IPS DF 6.9 (cell line): ENCODE measurements at regions not wholly inside any gene's neighbourhood (a gene's known extent, or its start where the extent isn't known, plus 50 kb on each side); places are given as distances from the start of the nearest gene placed in this dataset.
A peak's percentile ranks its signal among the peaks of the same experiment; 100 is the strongest.

Experiments used
- DNase-seq: peaks from one replicate; pipeline ENCODE4 v3.0.0-alpha.2; 2013; ENCODE audit warnings: low read depth, low spot score
- H3K27ac ChIP-seq: one replicate; pipeline ENCODE4 v1.5.1; 2013; ENCODE audit warnings: low read length, control low read depth
- H3K27me3 ChIP-seq: 2 replicates; pipeline ENCODE4 v1.6.1; 2013; ENCODE audit warnings: mild to moderate bottlenecking, low read length; ENCODE audit not compliant: control insufficient read depth, insufficient read depth
- H3K36me3 ChIP-seq: 2 replicates; pipeline ENCODE4 v1.6.1; 2013; ENCODE audit warnings: low read length; ENCODE audit not compliant: control insufficient read depth, insufficient read depth
- H3K4me1 ChIP-seq: 2 replicates; pipeline ENCODE4 v1.6.1; 2013; ENCODE audit warnings: low read length; ENCODE audit not compliant: control insufficient read depth, insufficient read depth
- H3K4me3 ChIP-seq: 2 replicates; pipeline ENCODE4 v1.5.1; 2013; ENCODE audit warnings: mild to moderate bottlenecking, low read length
- H3K9me3 ChIP-seq: 2 replicates; pipeline ENCODE4 v1.6.1; 2013; ENCODE audit warnings: low read length, inconsistent platforms; ENCODE audit not compliant: control insufficient read depth, insufficient read depth
- WGBS: extraction: QIAGEN DNeasy Blood & Tissue Kit; methylation state at CpG from one replicate; pipeline ENCODE4 v1.1.7; 2013; ENCODE audit warnings: mixed read lengths, missing lambda C conversion rate; ENCODE audit not compliant: insufficient read length, insufficient coverage; 5-methylcytosine and 5-hydroxymethylcytosine counted together

DNA sequence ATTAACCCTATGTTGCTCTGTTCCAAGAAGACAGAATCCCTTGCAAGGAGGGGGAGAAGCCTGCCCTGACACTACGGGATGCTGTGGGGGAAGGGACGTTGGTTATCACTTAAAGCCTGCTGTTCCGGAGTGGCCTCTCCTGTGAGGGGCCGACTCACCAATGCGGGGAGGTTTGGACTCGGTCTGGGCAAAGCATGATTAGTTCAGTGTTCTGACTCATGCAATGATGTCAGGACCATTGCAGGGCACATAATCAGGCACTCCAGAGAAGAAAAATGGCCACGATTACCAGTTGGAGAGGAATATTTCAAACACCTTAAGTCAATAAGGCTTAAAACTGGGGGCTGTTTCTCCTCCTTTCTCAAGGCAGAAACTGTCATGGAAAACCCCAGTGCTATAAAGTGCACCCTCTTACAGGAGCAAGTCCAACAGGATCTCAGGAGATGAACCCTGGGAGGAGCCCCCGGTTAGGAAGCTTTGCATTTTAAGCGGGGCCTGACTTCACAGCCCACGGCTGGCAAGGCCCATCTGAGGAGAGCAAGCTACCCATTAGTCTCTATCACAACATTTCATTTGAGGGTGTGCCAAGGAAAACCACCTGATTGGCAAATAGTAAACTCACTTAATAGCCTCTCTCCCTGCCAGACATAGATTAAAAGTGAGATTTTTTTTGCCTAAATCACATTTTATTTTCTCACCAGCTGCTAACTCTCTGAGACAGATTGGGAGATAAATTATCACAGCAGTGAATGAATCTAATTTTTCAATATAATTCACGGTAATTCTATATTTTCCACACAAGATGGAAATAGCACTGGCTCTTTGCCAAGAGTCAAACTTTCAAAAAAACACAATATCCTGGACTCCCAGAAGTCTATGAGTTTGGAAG, 202.5 kb downstream of the C1orf94 start:
- no peak overlapping the region for H3K4me3 ChIP-seq
- WGBS, result no CpG with 5 or more reads among the region's 11 CpGs
- H3K9me3 ChIP-seq, result no peaks in the 10 kb centered on the region
- H3K36me3 ChIP-seq, result no peaks in the 10 kb centered on the region
- H3K4me1 ChIP-seq, result no peaks in the 10 kb centered on the region
- H3K27ac ChIP-seq, result no peak overlapping the region
- H3K27me3 ChIP-seq, result no peaks in the 10 kb centered on the region
- DNase-seq, result no peak

DNA sequence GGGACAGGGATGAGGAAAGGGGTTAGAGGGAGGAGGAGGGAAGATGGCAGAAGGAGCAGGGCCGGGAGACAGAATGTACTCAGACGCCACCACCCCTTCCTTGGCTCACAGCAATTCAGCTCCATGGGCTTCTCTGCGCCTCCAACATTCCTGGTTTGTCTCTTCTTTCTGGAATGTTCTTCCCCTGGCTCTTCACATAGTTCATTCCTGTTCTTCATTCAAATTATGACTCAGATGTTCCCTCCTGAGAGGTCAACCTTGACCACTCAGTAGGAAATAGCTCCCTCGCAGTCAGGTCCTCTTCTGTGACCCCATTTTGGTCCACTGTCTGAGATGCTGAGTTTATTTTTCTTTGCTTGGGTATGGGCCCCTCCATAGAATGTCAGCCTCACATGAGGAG, 203.2 kb downstream of the C1orf94 start:
- no peak for DNase-seq
- Histone ChIP-seq H3K27ac (no peak overlapping the region), H3K36me3 (no peaks in the 10 kb centered on the region), H3K4me3 (no peak overlapping the region), H3K4me1 (no peaks in the 10 kb centered on the region), H3K27me3 (no peaks in the 10 kb centered on the region), H3K9me3 (no peaks in the 10 kb centered on the region)
- no CpG with 5 or more reads among the region's 4 CpGs for whole genome bisulfite sequencing

DNA sequence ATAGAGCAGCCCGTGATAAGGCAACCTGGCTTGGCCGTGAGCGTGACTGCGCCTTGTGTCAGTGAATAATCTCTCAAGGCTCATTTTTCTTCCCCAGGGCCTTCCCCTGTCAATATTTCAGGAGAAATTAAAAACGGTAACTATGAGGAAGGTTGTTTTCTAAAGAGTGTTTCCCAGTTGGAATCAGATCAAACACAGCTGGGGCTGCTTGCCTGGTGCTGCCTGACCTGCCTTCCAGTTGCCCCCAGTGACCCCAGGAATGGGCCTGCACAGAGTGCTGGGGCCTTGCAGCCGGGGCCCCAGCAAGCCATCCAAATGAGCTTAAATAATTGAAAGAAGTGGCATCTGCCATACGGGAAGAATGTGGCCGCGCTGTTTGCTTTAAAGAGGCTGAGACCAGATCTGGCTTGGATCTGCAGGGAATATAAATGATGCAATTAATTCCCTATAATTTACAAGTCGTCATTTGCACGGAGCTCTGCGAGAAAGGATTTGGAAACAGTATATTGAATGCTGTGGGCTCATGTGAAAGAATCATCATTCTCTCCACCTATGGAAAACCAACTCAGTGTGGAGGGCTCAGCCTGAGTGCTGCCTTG, 203.9 kb downstream of the C1orf94 start:
- H3K4me1 ChIP-seq, result no peaks in the 10 kb centered on the region
- H3K4me3 ChIP-seq, result no peak overlapping the region
- H3K36me3 ChIP-seq, result no peaks in the 10 kb centered on the region
- H3K27ac ChIP-seq, result no peak overlapping the region
- DNase-seq, result no peak
- no peaks in the 10 kb centered on the region for H3K27me3 ChIP-seq
- WGBS, result no CpG with 5 or more reads among the region's 12 CpGs
- no peaks in the 10 kb centered on the region for H3K9me3 ChIP-seq

DNA sequence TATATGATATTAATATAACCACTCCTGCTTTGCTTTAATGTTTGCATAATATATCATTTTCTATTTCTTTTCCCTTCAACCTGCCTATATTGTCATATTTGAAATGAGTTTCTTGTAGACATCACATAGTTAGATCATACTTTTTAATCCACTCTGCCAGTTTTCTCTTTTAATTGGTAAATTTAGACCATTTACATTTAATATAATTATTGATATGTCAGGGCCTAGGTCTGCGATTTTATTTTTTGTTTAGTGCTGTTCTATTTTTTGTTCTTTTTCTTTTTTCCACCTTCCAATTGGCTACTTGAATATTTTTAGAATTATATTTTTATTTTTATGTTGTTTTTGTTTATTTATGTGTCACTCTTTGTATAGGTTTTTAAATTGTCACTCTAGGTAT, 213.3 kb downstream of the C1orf94 start:
- no CpG with 5 or more reads among the region's 1 CpG for WGBS
- H3K27me3 ChIP-seq, result no peaks in the 10 kb centered on the region
- H3K27ac ChIP-seq, result no peak overlapping the region
- H3K4me1 ChIP-seq, result no peaks in the 10 kb centered on the region; the same call in 1 of the 2 replicates
- no peaks in the 10 kb centered on the region for H3K9me3 ChIP-seq
- DNase-seq, result no peak
- H3K36me3 ChIP-seq, result no peaks in the 10 kb centered on the region
- H3K4me3 ChIP-seq, result no peak overlapping the region

DNA sequence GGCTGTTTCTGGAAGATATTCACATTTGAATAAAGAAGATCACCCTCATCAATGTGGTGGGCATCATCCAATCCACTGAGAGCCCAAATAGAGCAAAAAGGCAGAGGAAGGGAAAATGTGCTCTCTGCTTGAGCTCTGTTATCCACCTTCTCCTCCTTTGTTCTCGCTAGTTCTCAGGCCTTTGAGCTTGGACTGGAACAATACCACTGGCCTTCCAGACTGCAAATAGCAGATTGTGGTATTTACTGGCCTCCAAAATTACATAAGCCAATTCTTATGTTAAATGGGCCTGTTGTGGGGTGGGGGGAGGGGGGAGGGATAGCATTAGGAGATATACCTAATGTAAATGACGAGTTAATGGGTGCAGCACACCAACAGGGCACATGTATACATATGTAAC, 219.3 kb downstream of the C1orf94 start:
- Histone ChIP-seq H3K9me3 (no peaks in the 10 kb centered on the region), H3K27me3 (no peaks in the 10 kb centered on the region), H3K27ac (no peak overlapping the region), H3K36me3 (no peaks in the 10 kb centered on the region), H3K4me3 (no peak overlapping the region), H3K4me1 (no peaks in the 10 kb centered on the region; the same call in 1 of the 2 replicates)
- peak; percentile 35 for DNase-seq
- WGBS, result no CpG with 5 or more reads among the region's 2 CpGs

DNA sequence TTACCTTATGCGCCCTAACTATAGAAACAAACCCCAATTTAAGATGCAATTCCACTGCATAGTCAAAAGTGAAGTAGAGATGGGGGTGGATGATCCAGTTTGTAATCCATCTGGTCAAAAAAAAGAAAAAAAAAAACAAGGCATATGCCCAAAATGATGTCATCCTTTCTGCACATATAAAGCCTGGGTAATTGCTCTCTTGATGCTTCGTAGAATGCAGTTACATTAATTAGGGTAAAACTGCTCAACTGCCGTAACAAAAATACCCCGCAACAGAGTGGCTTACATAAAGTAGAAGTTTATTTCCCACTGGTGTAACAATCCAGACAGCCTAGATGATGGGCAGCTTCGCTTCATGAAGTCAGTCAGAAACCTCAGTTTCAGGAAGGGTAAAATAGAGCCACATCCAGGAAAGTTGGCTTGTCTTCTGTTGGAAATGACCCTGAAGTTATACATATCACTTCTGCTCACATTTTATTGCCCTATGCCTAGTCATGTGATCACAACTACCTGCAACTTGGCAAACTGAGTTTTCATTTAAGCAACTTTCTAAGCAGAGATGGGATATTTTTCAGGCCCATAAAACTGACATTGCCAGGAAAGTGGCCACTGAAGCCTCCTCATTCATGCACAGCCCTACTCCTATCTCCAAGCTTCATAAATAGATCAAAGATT, 221.7 kb downstream of the C1orf94 start:
- Histone ChIP-seq H3K9me3 (no peaks in the 10 kb centered on the region), H3K36me3 (no peaks in the 10 kb centered on the region), H3K27ac (no peak overlapping the region), H3K4me1 (no peaks in the 10 kb centered on the region), H3K4me3 (no peak overlapping the region), H3K27me3 (no peaks in the 10 kb centered on the region)
- no peak for DNase-seq
- WGBS, result no CpG with 5 or more reads among the region's 5 CpGs

DNA sequence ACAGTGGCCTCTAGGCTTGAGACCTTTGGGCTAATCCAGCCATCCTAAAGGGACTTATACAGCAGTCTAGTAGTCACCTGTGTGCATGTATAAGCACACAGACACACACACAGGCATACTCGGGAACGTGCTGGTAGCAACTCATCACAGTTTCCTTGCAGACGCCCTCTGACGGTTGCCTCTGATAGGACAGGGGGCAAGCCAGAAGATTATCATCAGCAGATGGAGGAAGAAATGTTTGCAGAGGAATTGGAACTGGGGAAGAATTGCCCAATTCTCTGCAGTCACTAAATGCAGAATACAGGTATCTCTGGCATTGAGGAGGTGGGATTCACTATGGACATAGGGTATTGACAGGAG, 222.2 kb downstream of the C1orf94 start:
- no peak overlapping the region for H3K27ac ChIP-seq
- H3K4me3 ChIP-seq, result no peak overlapping the region
- H3K9me3 ChIP-seq, result no peaks in the 10 kb centered on the region
- no CpG with 5 or more reads among the region's 4 CpGs for WGBS
- DNase-seq, result no peak
- no peaks in the 10 kb centered on the region for H3K36me3 ChIP-seq
- H3K4me1 ChIP-seq, result no peaks in the 10 kb centered on the region
- H3K27me3 ChIP-seq, result no peaks in the 10 kb centered on the region

DNA sequence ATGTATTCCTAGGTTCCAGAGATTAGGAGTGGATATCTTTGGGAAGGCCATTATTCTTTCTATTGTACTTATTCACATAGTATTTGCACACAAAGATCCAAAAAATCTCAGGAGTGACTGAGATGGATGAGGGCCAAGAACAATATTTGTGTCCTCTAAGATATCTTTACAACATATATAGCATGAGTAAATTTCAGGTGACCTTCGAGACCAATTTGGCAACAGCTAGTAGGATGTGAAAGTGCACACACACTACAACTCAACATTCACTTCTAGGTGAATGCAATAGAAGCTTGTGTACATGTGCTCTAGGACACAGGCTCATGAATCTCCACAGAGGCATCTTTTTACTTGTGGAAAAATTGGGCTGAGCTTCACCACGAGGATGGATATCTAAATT, 224.0 kb downstream of the C1orf94 start:
- no peak overlapping the region for H3K27ac ChIP-seq
- no peaks in the 10 kb centered on the region for H3K4me1 ChIP-seq
- H3K36me3 ChIP-seq, result no peaks in the 10 kb centered on the region
- no peak overlapping the region for H3K4me3 ChIP-seq
- no CpG with 5 or more reads among the region's 2 CpGs for WGBS
- H3K27me3 ChIP-seq, result no peaks in the 10 kb centered on the region
- no peak for DNase-seq
- H3K9me3 ChIP-seq, result no peaks in the 10 kb centered on the region

DNA sequence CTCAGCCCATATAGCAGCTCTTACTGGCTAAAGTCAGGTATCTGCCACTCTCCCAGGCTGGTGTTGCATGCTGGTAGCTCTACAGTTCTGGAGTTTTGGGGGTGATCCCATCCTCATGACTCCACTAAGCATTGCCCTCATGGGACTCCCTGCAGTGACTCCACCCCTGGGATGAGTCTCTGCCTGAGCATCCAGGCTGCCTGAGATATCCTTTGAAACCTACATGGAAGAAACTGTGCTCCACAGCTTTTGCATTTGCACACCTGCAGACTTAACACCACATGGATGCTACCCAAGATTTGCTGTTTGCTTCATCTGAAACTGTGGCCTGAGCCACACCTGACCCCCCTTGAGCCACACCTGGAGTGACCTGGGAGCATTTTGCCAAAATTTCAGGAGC, 226.4 kb downstream of the C1orf94 start:
- H3K27ac ChIP-seq, result no peak overlapping the region
- H3K4me1 ChIP-seq, result no peaks in the 10 kb centered on the region
- no peaks in the 10 kb centered on the region for H3K36me3 ChIP-seq
- H3K4me3 ChIP-seq, result no peak overlapping the region
- no peaks in the 10 kb centered on the region for H3K27me3 ChIP-seq
- H3K9me3 ChIP-seq, result no peaks in the 10 kb centered on the region
- DNase-seq, result no peak

DNA sequence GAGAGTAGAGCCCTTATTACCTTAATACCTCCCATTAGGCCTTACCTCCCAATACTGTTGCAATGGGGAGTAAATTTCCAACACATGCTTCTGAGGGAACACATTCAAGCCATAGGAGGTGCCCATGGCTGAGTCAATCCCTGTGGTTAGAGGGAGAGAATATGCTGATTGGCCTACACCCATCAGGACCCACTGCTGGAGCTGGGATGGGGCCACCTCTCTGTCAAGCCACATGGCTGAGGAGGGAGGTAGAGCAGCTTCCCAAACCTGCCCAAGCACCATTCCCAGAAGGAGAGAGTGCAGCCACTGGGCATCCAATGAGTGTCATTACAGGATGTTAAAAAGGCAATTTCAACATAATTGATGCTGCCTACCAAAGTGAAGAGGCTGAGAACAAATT, 228.1 kb downstream of the C1orf94 start:
- no peak for DNase-seq
- Histone ChIP-seq H3K9me3 (no peaks in the 10 kb centered on the region), H3K36me3 (no peaks in the 10 kb centered on the region), H3K4me3 (no peak overlapping the region), H3K4me1 (no peaks in the 10 kb centered on the region), H3K27me3 (no peaks in the 10 kb centered on the region), H3K27ac (no peak overlapping the region)
